KMS-11 (cell line): ENCODE measurements at regions not wholly inside any gene's neighbourhood (a gene's known extent, or its start where the extent isn't known, plus 50 kb on each side); places are given as distances from the start of the nearest gene placed in this dataset.

Experiments
- H2AFZ ChIP-seq: fragments of 200-600 bp; sonication (generic); 2 replicates; pipeline ENCODE4 v1.6.1; 2016; ENCODE audit warnings: antibody characterized with exemption, mixed run types, low read depth
- H3K27ac ChIP-seq: fragments of 200-600 bp; sonication (generic); 2 replicates; pipeline ENCODE4 v1.6.1; 2016; ENCODE audit warnings: mild to moderate bottlenecking, mixed run types
- H3K27me3 ChIP-seq: fragments of 200-600 bp; sonication (generic); 2 replicates; pipeline ENCODE4 v1.6.1; 2017; ENCODE audit warnings: mild to moderate bottlenecking, low read depth, mixed run types, moderate library complexity; ENCODE audit not compliant: insufficient read depth
- H3K36me3 ChIP-seq: fragments of 200-600 bp; sonication (generic); 2 replicates; pipeline ENCODE4 v1.6.1; 2017; ENCODE audit warnings: mild to moderate bottlenecking, mixed run types; ENCODE audit not compliant: insufficient read depth
- H3K4me1 ChIP-seq: fragments of 200-600 bp; sonication (generic); 2 replicates; pipeline ENCODE4 v1.6.1; 2016; ENCODE audit warnings: mild to moderate bottlenecking, low read depth, mixed run types; ENCODE audit not compliant: poor library complexity, severe bottlenecking
- H3K4me2 ChIP-seq: fragments of 200-600 bp; sonication (generic); 2 replicates; pipeline ENCODE4 v1.7.0; 2016; ENCODE audit warnings: mild to moderate bottlenecking, mixed run types
- H3K4me3 ChIP-seq: fragments of 200-600 bp; sonication (generic); IDR thresholded peaks from 2 replicates; pipeline ENCODE4 v1.6.1; 2017; ENCODE audit warnings: low read depth, low read length, mixed read lengths; ENCODE audit not compliant: insufficient read depth
- H3K79me2 ChIP-seq: fragments of 200-600 bp; sonication (generic); 2 replicates; pipeline ENCODE4 v1.6.1; 2016; ENCODE audit warnings: low read depth, mixed run types; ENCODE audit not compliant: insufficient read depth
- H3K9ac ChIP-seq: fragments of 200-600 bp; sonication (generic); 2 replicates; pipeline ENCODE4 v1.6.1; 2016; ENCODE audit warnings: mild to moderate bottlenecking, mixed run types
- H4K20me1 ChIP-seq: fragments of 200-600 bp; sonication (generic); 2 replicates; pipeline ENCODE4 v1.6.1; 2016; ENCODE audit warnings: mild to moderate bottlenecking, mixed run types; ENCODE audit not compliant: insufficient read depth
- CTCF ChIP-seq: fragments of 200-600 bp; sonication (generic); conservative IDR thresholded peaks from 2 replicates; pipeline ENCODE4 v1.6.1; 2017; ENCODE audit warnings: low read depth, mild to moderate bottlenecking, antibody characterized with exemption, low read length, moderate library complexity, mixed read lengths

DNA sequence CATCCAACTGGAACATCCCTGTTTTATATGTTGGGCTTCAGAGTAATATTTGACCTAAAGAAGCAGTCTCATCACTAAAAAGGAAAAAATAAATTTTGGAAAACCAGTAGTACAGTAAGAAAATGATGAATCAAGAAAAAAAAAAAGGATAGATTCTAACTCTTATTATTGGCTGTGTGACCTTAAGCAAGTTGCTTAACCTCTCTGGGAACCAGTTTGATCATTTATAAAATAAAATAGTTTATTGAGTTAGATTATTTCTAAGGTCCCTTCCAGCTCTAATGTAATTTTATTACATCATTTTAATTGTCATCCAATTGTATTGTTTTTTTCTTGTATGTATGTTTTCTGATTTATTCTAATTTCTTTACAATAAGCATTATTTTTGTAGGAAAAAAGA is 127.0 kb downstream of the PRELID2 start:
- H4K20me1 ChIP-seq: no peaks in the 10 kb centered on the region
- H3K4me3 ChIP-seq: no peak overlapping the region
- H2AFZ ChIP-seq: no peak overlapping the region
- no peak for TF ChIP-seq CTCF
- no peak overlapping the region for H3K4me2 ChIP-seq
- H3K4me1 ChIP-seq: no peaks in the 10 kb centered on the region
- H3K27ac ChIP-seq: no peak overlapping the region
- H3K79me2 ChIP-seq: no peaks in the 10 kb centered on the region
- no peaks in the 10 kb centered on the region for H3K27me3 ChIP-seq
- H3K36me3 ChIP-seq: no peaks in the 10 kb centered on the region
- H3K9ac ChIP-seq: no peak overlapping the region

DNA sequence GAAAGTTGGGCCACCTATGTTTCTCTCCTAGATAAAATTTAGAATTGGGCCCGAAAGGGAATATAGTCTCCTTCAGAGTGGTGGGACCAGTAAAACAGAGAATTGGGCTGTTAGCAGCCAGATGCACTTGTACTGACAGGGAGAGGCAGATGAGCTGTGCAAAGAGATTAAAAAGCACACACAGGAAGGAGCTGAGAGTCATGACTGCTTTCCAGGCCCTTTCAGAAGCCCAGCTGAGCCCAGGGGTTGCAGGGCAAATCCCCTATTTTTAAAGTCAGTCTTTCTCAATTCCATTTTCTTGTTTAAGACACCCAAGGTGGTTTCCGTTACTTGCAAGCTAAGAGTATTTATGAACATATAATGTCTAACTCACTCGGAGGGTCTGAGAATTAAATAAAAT is 130.4 kb downstream of the PRELID2 start:
- no peaks in the 10 kb centered on the region for H3K36me3 ChIP-seq
- no peaks in the 10 kb centered on the region for H3K4me1 ChIP-seq
- no peak for TF ChIP-seq CTCF

DNA sequence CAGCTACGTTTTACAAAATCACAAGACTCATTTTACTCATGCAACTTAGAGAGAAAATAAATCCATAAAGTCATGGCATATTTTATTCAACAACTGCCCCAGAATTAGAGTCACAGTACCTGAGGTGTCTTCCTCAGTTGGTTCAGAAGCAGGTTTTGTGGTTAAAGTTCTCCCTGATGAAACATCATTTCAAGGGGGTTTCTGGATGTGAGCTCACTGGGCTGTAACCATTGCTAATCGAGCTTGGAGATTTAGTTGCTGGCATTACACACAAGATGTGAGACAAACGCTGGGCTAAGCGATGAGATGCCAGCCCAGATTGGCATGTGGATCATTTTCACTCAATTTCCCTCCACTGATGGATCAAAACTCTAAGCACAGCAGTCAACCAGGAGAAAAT is 131.3 kb downstream of the PRELID2 start:
- Histone ChIP-seq H3K4me1 (no peaks in the 10 kb centered on the region), H3K79me2 (no peaks in the 10 kb centered on the region), H3K4me3 (no peak overlapping the region)

More for the DNA sequence above, 130.4 kb downstream of the PRELID2 start:
- Histone ChIP-seq H3K4me3 (no peak overlapping the region), H4K20me1 (no peaks in the 10 kb centered on the region), H3K79me2 (no peaks in the 10 kb centered on the region), H3K27ac (no peak overlapping the region), H3K27me3 (no peaks in the 10 kb centered on the region), H3K4me2 (no peak overlapping the region), H2AFZ (no peak overlapping the region), H3K9ac (no peak overlapping the region)

DNA sequence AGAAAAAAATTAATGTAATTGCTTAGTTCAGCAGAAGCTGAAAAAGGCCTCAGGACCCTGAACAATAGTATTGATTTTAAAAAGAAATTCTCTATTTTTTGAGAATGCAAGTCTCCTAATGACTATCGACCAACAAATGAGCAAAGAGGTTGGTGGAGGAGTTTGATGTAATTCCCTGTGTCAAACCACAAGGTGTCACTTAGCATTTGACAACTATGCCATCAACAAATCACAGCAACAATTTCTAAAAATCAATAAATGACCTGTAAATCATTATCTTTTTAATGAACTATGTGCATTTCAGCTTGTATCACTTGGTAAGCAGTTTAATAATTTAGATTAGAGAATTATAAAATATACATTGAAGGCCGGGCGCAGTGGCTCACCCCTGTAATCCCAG is 133.7 kb downstream of the PRELID2 start:
- H3K4me1 ChIP-seq: no peaks in the 10 kb centered on the region

More for the DNA sequence above, 131.3 kb downstream of the PRELID2 start:
- no peak overlapping the region for H3K9ac ChIP-seq
- TF ChIP-seq CTCF: no peak
- H3K4me2 ChIP-seq: no peak overlapping the region
- H3K27ac ChIP-seq: no peak overlapping the region
- H4K20me1 ChIP-seq: no peaks in the 10 kb centered on the region
- H2AFZ ChIP-seq: no peak overlapping the region
- no peaks in the 10 kb centered on the region for H3K36me3 ChIP-seq
- no peaks in the 10 kb centered on the region for H3K27me3 ChIP-seq

More for the DNA sequence above, 133.7 kb downstream of the PRELID2 start:
- H3K27me3 ChIP-seq: no peaks in the 10 kb centered on the region
- no peak overlapping the region for H3K4me2 ChIP-seq
- no peaks in the 10 kb centered on the region for H3K79me2 ChIP-seq
- H4K20me1 ChIP-seq: no peaks in the 10 kb centered on the region
- no peak overlapping the region for H2AFZ ChIP-seq
- no peak overlapping the region for H3K9ac ChIP-seq
- no peak for TF ChIP-seq CTCF
- no peak overlapping the region for H3K4me3 ChIP-seq
- no peak overlapping the region for H3K27ac ChIP-seq
- no peaks in the 10 kb centered on the region for H3K36me3 ChIP-seq
